Fibroblast of villous mesenchyme (primary cell): ENCODE measurements at regions not wholly inside any gene's neighbourhood (a gene's known extent, or its start where the extent isn't known, plus 50 kb on each side); places are given as distances from the start of the nearest gene placed in this dataset.
A peak's percentile ranks its signal among the peaks of the same experiment; 100 is the strongest.
"Not testable (repeated sequence)": the region's sequence is repeated elsewhere in the genome, so short reads cannot be mapped to it uniquely, and the experiment has no call there.

Source experiments
- DNase-seq: peaks from one replicate; pipeline ENCODE4 v3.0.0-alpha.2; 2010; ENCODE audit warnings: low read depth
- H3K4me3 ChIP-seq: 2 replicates; pipeline ENCODE4 v1.5.1; 2011; ENCODE audit warnings: low read depth, mild to moderate bottlenecking, low read length
- TF ChIP-seq, protein P1 (sequence below): IDR thresholded peaks from 2 replicates; pipeline ENCODE4 v1.5.1; 2012; ENCODE audit warnings: low read depth, mild to moderate bottlenecking, low read length; ENCODE audit not compliant: insufficient read depth

DNA sequence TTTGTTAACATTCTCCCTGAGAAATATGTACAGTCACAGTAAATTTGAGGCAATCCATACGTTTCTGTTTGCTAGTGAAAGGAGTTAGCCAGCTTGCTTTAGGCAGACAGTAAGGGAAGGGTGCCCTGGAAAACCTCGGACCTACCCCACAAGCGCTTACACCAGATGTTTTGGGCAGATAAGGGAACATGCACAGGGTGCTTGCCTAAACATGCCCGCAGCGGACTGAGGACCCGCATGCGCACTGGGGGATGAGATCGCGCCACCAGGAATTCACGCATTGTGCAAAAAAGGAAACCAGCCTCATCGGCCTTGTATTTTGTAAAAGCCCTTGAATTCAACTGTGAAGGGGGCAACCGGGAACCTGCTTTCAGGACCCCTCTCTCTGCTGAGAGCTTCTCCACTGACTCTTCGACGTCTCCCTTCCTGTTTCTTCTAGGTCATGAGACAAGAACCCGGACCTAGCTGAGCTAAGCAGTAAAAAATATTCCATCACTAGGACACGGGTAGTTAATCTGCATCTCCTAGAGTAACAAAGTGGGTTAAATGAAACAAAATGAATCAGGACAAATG, 1399.2 kb upstream of the ATXN8OS start:
- TF ChIP-seq, protein P1, sequence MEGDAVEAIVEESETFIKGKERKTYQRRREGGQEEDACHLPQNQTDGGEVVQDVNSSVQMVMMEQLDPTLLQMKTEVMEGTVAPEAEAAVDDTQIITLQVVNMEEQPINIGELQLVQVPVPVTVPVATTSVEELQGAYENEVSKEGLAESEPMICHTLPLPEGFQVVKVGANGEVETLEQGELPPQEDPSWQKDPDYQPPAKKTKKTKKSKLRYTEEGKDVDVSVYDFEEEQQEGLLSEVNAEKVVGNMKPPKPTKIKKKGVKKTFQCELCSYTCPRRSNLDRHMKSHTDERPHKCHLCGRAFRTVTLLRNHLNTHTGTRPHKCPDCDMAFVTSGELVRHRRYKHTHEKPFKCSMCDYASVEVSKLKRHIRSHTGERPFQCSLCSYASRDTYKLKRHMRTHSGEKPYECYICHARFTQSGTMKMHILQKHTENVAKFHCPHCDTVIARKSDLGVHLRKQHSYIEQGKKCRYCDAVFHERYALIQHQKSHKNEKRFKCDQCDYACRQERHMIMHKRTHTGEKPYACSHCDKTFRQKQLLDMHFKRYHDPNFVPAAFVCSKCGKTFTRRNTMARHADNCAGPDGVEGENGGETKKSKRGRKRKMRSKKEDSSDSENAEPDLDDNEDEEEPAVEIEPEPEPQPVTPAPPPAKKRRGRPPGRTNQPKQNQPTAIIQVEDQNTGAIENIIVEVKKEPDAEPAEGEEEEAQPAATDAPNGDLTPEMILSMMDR: no peak
- H3K4me3 ChIP-seq: no peak overlapping the region
- DNase-seq: peak; percentile 18

DNA sequence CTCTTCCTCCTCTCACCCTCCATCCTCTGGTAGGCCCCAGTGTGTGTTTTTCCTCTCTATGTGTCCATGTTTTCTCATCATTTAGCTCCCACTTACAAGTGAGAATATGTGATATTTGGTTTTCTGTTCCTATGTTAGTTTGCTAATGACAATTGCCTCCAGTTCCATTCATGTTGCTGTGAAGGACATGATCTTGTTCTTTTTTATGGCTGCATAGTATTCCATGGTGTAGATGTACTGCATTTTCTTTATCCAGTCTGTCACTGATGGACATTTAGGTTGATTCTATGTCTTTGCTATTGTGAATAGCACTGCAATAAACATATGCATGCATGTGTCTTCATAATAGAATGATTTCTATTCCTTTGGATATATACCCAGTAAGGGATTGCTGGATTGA, 1401.6 kb upstream of the ATXN8OS start:
- H3K4me3 ChIP-seq, DNase-seq: not testable (repeated sequence)

DNA sequence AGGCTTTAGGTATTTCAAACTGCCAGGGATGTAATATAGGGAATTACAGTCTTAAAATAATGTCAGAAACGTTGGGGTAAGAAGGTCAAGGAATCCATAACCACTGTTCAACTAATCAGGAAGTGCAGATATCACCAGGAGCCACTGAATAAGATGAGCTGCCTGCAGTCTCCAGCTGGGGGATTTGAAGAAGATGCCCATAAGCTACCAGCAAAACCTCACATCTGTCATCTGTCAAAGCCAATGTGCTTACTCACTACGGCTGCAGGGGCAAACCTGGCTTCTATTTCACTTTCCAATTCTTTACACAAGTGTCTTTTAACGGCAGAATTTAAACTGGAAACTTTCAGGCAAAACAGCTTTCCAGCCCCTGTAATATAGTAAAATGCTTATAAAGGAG, 1410.1 kb upstream of the ATXN8OS start:
- H3K4me3 ChIP-seq: no peak overlapping the region
- no peak for DNase-seq
- TF ChIP-seq, protein P1: no peak

DNA sequence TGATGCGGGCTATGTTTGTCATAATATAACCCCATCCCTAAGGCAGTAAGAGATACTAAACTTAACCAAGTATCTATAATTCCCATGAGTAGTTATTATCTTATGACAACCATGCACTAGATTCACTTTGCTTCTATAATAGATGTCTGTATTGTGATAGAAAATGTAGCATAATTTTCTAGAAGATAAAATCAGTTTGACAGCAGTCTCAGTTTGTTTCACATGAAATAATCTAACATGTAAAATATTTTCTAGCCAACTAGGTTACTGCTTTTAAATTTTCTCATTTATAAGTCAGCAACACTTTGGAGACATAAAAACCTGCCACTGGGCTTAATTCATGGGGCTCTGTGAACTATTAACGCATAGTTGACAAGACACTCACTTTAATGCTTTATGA, 1410.7 kb upstream of the ATXN8OS start:
- TF ChIP-seq, protein P1: no peak
- no peak for DNase-seq
- H3K4me3 ChIP-seq: no peak overlapping the region

DNA sequence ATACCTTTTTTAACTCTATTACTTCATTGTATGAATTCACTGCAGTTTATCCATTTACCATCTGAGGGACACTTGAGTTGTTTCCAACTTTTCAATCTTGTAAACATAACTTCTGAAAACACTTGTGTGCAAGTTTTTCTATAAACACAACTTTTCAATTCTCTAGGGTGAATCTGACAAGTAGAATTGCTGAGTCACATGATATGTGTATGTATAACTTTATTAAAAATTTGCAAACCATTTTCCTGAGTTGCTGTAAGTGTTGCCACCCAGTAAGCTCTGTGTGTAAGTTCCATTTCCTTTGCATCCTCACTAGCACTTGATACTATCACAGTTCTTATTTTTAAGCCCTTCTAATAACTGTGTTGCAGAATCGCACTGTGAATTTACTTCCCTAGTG, 1415.6 kb upstream of the ATXN8OS start:
- TF ChIP-seq, protein P1: no peak
- no peak for DNase-seq
- no peak overlapping the region for H3K4me3 ChIP-seq

DNA sequence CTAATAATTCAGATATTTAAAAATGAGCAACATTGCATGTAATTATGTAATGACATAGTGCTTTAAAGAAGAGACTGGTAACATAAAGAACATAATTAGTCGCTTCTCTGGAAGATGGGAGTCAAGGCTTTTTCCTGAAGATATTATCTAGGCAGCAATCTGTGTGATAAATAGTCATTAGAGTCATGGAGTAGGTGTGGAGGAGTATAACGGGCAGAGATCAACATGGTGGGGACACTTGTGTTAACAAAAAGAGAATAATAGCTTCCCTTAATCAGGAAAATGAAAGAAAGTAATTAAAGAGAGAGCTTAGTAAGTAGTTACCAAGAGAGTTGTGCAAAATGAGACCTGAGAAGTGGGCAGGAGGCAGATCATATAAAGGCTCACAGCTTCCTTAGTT, 1417.1 kb upstream of the ATXN8OS start:
- no peak overlapping the region for H3K4me3 ChIP-seq
- TF ChIP-seq, protein P1: no peak
- no peak for DNase-seq

DNA sequence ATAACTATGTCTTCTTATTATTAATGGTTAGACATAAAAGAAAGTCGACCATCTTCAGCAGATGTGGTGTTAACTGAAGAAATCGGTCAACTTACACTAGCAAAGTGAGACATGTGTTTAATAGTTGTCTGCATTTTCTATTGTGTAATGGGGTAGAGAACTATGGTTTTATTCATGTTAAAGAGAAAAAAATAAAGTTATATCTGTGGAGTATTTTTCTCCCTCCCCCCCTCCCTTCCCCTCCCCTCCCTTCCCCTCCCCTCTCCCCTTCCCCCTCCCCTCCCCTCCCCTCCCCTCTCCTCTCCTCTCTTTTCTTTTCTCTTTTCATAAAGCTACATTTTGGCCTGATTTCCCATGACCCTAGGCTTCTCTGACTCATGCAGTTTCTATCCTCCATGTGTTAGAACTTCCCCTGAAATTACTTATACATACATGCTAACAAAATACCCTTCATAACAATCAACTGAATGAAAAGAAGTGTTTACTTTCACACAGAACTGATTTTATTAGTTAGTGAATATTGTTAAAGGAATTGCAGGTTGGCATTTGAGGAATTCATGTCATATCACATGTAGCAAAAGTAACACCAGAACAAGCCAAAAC, 1431.0 kb upstream of the ATXN8OS start:
- no peak overlapping the region for H3K4me3 ChIP-seq
- no peak for DNase-seq
- TF ChIP-seq, protein P1: no peak
